ENCODE measurements at regions not wholly inside any gene's neighbourhood (a gene's known extent, or its start where the extent isn't known, plus 50 kb on each side); places are given as distances from the start of the nearest gene placed in this dataset.

DNA sequence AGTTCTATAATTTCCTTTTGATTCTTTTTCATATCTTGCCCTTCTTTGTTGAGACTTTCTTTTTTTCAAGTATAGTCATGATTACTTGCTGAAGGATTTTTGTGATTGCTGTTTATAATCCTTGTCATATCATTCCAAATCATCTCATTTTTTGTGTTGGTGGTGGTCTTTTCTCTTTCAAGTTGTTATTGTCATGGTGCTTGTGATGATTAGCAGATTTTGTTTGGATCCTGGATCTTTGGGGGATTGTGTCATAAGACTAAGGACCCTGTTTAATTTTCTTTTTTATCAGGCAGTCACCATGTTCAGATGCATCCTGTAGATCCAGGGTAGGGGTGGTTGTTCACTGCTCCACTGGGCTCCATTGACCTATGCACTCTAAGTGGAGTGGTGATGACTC is 254.4 kb upstream of the FOXF1 start:
- TF ChIP-seq, protein P1, sequence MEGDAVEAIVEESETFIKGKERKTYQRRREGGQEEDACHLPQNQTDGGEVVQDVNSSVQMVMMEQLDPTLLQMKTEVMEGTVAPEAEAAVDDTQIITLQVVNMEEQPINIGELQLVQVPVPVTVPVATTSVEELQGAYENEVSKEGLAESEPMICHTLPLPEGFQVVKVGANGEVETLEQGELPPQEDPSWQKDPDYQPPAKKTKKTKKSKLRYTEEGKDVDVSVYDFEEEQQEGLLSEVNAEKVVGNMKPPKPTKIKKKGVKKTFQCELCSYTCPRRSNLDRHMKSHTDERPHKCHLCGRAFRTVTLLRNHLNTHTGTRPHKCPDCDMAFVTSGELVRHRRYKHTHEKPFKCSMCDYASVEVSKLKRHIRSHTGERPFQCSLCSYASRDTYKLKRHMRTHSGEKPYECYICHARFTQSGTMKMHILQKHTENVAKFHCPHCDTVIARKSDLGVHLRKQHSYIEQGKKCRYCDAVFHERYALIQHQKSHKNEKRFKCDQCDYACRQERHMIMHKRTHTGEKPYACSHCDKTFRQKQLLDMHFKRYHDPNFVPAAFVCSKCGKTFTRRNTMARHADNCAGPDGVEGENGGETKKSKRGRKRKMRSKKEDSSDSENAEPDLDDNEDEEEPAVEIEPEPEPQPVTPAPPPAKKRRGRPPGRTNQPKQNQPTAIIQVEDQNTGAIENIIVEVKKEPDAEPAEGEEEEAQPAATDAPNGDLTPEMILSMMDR (IDR thresholded peaks at IDR 0.05 in 2 of 3, conservative IDR thresholded peaks at IDR 0.05 in 1 of 3; ENCODE audit: borderline replicate concordance in 1 of 3, insufficient read depth in 1 of 3, low read depth in 2 of 3, low read length in 2 of 3) = no peak
- TF ChIP-seq SP1 (IDR thresholded peaks at IDR 0.05; ENCODE audit: low read depth) = no peak
